A549 (cell line): ENCODE measurements at regions not wholly inside any gene's neighbourhood (a gene's known extent, or its start where the extent isn't known, plus 50 kb on each side); places are given as distances from the start of the nearest gene placed in this dataset.

Experiments
- CTCF ChIP-seq: fragments of >200 bp; sonication (Bioruptor Twin); formaldehyde crosslinking; IDR thresholded peaks from 3 replicates; pipeline ENCODE4 v1.5.1; 2016
- FOSL2 ChIP-seq, 2 experiments: fragments of 450-650 bp in 1 of 2; fragments of >200 bp in 1 of 2; sonication (Bioruptor Twin) in 1 of 2; formaldehyde crosslinking; IDR thresholded peaks; 2 replicates each; pipeline versions ENCODE4 v1.5.0 to v1.6.1; 2016 to 2020; ENCODE audit warnings: mild to moderate bottlenecking in 1 of 2, moderate library complexity in 1 of 2
- JUNB ChIP-seq: fragments of >200 bp; sonication (Bioruptor Twin); formaldehyde crosslinking; IDR thresholded peaks from 2 replicates; pipeline ENCODE4 v1.6.1; 2016
- MAFK ChIP-seq: fragments of 450-650 bp; IDR thresholded peaks from 2 replicates; pipeline ENCODE4 v1.6.1; 2014; ENCODE audit not compliant: partially characterized antibody
- NFE2L2 ChIP-seq: fragments of 150-350 bp; conservative IDR thresholded peaks from 2 replicates; pipeline ENCODE4 v1.6.1; 2014; ENCODE audit warnings: low read length
- NPAS2 ChIP-seq: fragments of 250-450 bp; sonication (Bioruptor Pico); IDR thresholded peaks from 2 replicates; pipeline ENCODE4 v1.8.0; 2022; ENCODE audit warnings: mild to moderate bottlenecking, moderate library complexity, borderline replicate concordance
- PHF8 ChIP-seq: fragments of 200-600 bp; sonication (generic); IDR thresholded peaks from 2 replicates; pipeline ENCODE4 v1.6.1; 2016; ENCODE audit warnings: low read depth, mild to moderate bottlenecking, antibody characterized with exemption, moderate library complexity, borderline replicate concordance
- POLR2A ChIP-seq: IDR thresholded peaks from 2 replicates; pipeline ENCODE4 v1.6.1; 2012; ENCODE audit warnings: mild to moderate bottlenecking, low read length
- RCOR1 ChIP-seq: fragments of 150-350 bp; IDR thresholded peaks from 2 replicates; pipeline ENCODE4 v1.6.1; 2014; ENCODE audit warnings: antibody characterized with exemption, low read length, low read depth
- TF ChIP-seq, protein P1 (sequence below): IDR thresholded peaks from 2 replicates; pipeline ENCODE4 v1.6.1; 2012
- TF ChIP-seq, protein P2 (sequence below): fragments of 450-650 bp; IDR thresholded peaks from 2 replicates; pipeline ENCODE4 v1.6.1; 2014; ENCODE audit warnings: antibody characterized with exemption

DNA sequence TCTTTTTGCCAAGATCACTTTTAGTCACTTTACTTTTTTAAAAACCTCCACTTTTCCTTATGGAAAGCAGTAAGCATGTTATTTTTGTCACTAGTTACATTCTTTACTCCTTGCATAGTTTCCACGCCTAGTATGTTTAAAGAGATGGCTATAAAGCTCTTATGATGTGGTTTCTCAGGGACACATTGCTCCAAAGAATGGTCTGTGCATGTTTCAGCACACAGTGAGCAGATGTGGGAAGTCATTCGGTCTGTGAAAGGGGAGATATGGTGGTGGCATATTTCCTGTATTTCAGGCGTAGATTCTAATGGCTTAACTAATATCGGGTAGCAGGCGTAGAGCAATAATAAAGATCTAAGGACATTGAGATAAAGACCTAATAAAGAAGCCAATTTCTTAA is 180.7 kb downstream of the SLITRK6 start:
- TF ChIP-seq CTCF (no peak), POLR2A (no peak), JUNB (no peak), FOSL2 (IDR thresholded peaks at IDR 0.05) (no peak), FOSL2 (CRISPR knock-in tag; IDR thresholded peaks at IDR 0.05) (no peak), PHF8 (no peak), NPAS2 (CRISPR knock-in tag) (no peak), RCOR1 (no peak), MAFK (no peak), NFE2L2 (no peak)
- TF ChIP-seq, protein P1, sequence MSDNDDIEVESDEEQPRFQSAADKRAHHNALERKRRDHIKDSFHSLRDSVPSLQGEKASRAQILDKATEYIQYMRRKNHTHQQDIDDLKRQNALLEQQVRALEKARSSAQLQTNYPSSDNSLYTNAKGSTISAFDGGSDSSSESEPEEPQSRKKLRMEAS: no peak
- TF ChIP-seq, protein P2, sequence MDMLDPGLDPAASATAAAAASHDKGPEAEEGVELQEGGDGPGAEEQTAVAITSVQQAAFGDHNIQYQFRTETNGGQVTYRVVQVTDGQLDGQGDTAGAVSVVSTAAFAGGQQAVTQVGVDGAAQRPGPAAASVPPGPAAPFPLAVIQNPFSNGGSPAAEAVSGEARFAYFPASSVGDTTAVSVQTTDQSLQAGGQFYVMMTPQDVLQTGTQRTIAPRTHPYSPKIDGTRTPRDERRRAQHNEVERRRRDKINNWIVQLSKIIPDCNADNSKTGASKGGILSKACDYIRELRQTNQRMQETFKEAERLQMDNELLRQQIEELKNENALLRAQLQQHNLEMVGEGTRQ: no peak
